ENCODE measurements at regions not wholly inside any gene's neighbourhood (a gene's known extent, or its start where the extent isn't known, plus 50 kb on each side); places are given as distances from the start of the nearest gene placed in this dataset.

GRCh38 chr5:93807846-93808245, 66.4 kb upstream of the POU5F2 start:
- ChIA-PET CTCF (interaction anchor here (1.0 to 1.2 kb wide), 2 partner anchors 16 to 28 kb away, joined by 3 to 4 read pairs; no protein-coding TSS in a partner anchor), POLR2A (no interaction called here)
- no peak for DNase-seq (ENCODE audit: extremely low spot score)
- TF ChIP-seq, protein P1, sequence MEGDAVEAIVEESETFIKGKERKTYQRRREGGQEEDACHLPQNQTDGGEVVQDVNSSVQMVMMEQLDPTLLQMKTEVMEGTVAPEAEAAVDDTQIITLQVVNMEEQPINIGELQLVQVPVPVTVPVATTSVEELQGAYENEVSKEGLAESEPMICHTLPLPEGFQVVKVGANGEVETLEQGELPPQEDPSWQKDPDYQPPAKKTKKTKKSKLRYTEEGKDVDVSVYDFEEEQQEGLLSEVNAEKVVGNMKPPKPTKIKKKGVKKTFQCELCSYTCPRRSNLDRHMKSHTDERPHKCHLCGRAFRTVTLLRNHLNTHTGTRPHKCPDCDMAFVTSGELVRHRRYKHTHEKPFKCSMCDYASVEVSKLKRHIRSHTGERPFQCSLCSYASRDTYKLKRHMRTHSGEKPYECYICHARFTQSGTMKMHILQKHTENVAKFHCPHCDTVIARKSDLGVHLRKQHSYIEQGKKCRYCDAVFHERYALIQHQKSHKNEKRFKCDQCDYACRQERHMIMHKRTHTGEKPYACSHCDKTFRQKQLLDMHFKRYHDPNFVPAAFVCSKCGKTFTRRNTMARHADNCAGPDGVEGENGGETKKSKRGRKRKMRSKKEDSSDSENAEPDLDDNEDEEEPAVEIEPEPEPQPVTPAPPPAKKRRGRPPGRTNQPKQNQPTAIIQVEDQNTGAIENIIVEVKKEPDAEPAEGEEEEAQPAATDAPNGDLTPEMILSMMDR (IDR thresholded peaks at IDR 0.05; ENCODE audit: control extremely low read depth, extremely low read depth, low read depth, missing control alignments), result no peak

GRCh38 chr5:93805616-93806379, 64.4 kb upstream of the POU5F2 start:
- no peak for DNase-seq (ENCODE audit: extremely low spot score)
- TF ChIP-seq, protein P1 (IDR thresholded peaks at IDR 0.05; ENCODE audit: control extremely low read depth, extremely low read depth, low read depth, missing control alignments), result no peak
- ChIA-PET POLR2A (no interaction called here), CTCF (interaction anchor here (1.0 to 1.4 kb wide), 6 partner anchors 12 to 208 kb away, joined by 3 to 6 read pairs (median 3); no protein-coding TSS in a partner anchor)

DNA sequence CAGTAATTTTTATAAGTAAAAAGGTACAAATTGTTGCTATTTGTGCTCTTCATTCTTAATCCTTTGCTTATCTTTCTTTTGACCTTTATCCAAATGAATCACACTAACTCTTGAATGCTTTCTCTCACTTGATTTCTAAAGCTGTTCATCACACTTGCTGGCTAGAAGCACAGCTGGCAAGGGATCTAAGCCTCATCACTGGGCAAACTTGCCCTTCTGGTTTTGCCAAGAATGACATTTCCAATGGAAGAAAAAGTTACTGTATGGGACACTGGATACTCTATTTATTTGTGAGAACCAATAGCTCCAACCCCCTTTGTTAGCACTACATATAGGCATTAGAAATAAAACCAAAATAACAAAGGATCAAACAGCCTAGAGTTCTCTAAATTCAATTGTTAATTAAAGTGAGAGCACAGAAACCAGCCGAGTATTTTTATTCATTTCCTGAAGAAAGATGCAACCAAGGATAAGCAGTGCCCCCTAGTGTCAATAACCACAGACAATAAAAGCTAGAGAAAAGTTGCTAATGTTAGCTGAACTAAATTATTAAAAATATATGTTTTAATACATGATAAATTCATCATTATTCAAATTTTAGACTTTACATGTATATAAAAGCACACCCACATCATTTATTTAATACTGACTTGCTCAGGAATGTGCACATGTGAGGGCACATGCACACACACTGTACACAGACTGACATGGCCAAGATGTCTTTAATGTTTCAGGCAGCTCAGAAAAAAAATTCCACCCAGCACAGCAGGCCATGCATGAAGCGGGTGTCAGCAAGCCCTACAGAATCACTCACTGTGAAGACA, 59.8 kb upstream of the POU5F2 start:
- TF ChIP-seq, protein P1 (IDR thresholded peaks at IDR 0.05; ENCODE audit: control extremely low read depth, extremely low read depth, low read depth, missing control alignments), result peak; percentile 65
- CTCF ChIA-PET, result interaction anchor here (0.7 to 3.6 kb wide), 32 partner anchors 9 to 1490 kb away, joined by 3 to 31 read pairs (median 6); partner anchors contain the start of genes NR2F1 and NR2F1-AS1
- peak; percentile 17 for DNase-seq (ENCODE audit: extremely low spot score)
- POLR2A ChIA-PET, result no interaction called here

- TF ChIP-seq, protein P1 (IDR thresholded peaks at IDR 0.05; ENCODE audit: control extremely low read depth, extremely low read depth, low read depth, missing control alignments), result no peak
- POLR2A ChIA-PET, result no interaction called here
- no peak for DNase-seq (ENCODE audit: extremely low spot score)
- CTCF ChIA-PET, result interaction anchor here (1.0 to 1.9 kb wide), 3 partner anchors 8 to 18 kb away, joined by 3 to 4 read pairs (median 4); no protein-coding TSS in a partner anchor
Observed at GRCh38 chr5:93794954-93795353, 53.6 kb upstream of the POU5F2 start.

DNA sequence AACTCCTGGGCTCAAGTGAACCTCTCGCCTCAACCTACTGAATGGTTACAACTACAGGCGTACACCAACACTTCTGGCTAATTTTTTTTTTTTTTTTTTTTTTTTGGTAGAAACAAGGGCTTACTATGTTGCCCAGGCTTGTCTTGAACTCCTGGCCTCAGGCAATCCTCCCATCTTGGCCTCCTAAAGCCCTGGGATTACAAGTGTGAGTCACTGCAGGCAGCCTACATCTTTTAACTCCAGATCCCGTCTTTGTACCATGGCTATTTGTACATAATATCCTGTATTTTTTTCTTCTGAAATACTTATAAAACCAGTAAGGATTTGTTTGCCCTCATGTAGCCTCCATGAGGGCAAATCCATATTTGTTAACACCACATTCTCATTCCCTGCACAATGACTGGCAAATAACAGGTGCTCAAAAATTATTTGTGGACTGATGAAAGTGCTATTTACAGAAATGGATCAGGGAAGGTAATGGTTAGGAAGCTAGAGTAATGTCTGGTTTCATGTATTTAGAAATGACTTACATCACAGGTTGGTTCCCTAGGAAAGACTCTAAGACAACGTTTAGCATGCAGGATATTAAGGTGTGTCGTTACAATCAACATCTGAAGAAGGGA, 51.9 kb upstream of the POU5F2 start:
- no peak for DNase-seq (ENCODE audit: extremely low spot score)
- POLR2A ChIA-PET, result no interaction called here
- TF ChIP-seq, protein P1 (IDR thresholded peaks at IDR 0.05; ENCODE audit: control extremely low read depth, extremely low read depth, low read depth, missing control alignments), result no peak
- CTCF ChIA-PET, result interaction anchor here (1.2 to 1.5 kb wide), 4 partner anchors 10 to 17 kb away, joined by 3 to 4 read pairs (median 4); no protein-coding TSS in a partner anchor

DNA sequence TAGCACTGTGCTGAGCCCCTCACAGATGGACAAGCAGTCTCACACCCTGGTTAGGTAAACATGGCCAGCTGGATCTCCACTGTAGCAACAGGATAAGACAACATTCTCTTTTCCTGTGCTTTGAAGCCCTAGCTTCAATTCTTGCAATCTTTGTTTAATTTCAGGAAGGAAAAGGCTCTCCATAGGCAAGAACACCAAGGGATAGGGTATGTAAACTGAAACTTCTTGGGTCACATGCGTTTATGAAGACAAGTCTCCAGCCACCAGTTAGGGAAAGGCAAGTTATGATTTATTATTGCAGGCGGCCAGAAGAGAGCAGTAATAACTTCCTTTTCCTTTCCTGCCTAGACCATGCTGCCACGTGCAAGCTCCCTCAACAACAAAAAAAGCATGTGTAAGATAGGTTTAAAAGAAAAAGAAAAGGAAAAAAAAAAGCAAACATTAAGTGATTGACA, 50.1 kb upstream of the POU5F2 start:
- ChIA-PET POLR2A (no interaction called here), CTCF (interaction anchor here (1.5 to 4.8 kb wide), 2 partner anchors 9 to 68 kb away, joined by 3 to 26 read pairs; no protein-coding TSS in a partner anchor)
- no peak for DNase-seq (ENCODE audit: extremely low spot score)
- TF ChIP-seq, protein P1 (IDR thresholded peaks at IDR 0.05; ENCODE audit: control extremely low read depth, extremely low read depth, low read depth, missing control alignments), result no peak
